WERI-Rb-1 (cell line): ENCODE measurements at regions not wholly inside any gene's neighbourhood (a gene's known extent, or its start where the extent isn't known, plus 50 kb on each side); places are given as distances from the start of the nearest gene placed in this dataset.

Source experiments
- DNase-seq: peaks from one replicate; pipeline ENCODE4 v3.0.0-alpha.2; 2020
- H3K27ac ChIP-seq: fragments of 250-450 bp; sonication (Bioruptor Pico); 2 replicates; pipeline ENCODE4 v1.5.1; 2020; ENCODE audit warnings: mild to moderate bottlenecking, moderate library complexity
- H3K27me3 ChIP-seq: fragments of 250-450 bp; sonication (Bioruptor Pico); 2 replicates; pipeline ENCODE4 v1.5.1; 2021; ENCODE audit warnings: mild to moderate bottlenecking, low read depth, moderate library complexity; ENCODE audit not compliant: insufficient read depth, severe bottlenecking
- H3K36me3 ChIP-seq: fragments of 250-450 bp; sonication (Bioruptor Pico); 2 replicates; pipeline ENCODE4 v1.5.1; 2020; ENCODE audit warnings: mild to moderate bottlenecking, moderate library complexity
- H3K4me3 ChIP-seq: 2 replicates; pipeline ENCODE4 v1.5.1; 2011; ENCODE audit warnings: low read depth, mild to moderate bottlenecking, control low read depth, low read length
- H3K9me3 ChIP-seq: fragments of 250-450 bp; sonication (Bioruptor Pico); 2 replicates; pipeline ENCODE4 v1.5.1; 2021; ENCODE audit warnings: mild to moderate bottlenecking, moderate library complexity; ENCODE audit not compliant: severe bottlenecking
- TF ChIP-seq, protein P1 (sequence below): IDR thresholded peaks from 2 replicates; pipeline ENCODE4 v1.5.1; 2011; ENCODE audit warnings: low read depth, mild to moderate bottlenecking, control low read depth, inconsistent platforms, low read length

DNA sequence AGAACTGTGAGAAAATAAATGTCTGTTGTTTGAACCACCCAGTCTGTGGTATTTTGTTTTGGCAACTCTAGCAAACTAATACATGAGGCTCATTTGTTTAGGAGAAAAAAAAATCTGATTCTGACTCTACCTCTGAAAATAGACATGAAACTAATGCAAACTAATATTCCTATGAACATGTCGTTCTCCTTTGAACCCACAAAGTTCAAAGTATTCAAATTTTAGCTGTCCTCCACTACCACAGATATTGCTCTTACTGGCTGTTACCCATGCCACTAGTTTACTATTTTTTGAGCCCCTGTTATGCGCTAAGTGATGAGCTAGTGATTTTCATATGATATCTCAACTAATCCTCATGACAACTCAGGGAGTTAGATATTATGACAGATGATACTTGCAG, 58.8 kb upstream of the ZNF804B start:
- no peak overlapping the region for H3K27ac ChIP-seq
- H3K4me3 ChIP-seq, result no peak overlapping the region
- H3K27me3 ChIP-seq, result no peaks in the 10 kb centered on the region
- DNase-seq, result no peak
- no peaks in the 10 kb centered on the region for H3K36me3 ChIP-seq
- no peaks in the 10 kb centered on the region for H3K9me3 ChIP-seq
- TF ChIP-seq, protein P1, sequence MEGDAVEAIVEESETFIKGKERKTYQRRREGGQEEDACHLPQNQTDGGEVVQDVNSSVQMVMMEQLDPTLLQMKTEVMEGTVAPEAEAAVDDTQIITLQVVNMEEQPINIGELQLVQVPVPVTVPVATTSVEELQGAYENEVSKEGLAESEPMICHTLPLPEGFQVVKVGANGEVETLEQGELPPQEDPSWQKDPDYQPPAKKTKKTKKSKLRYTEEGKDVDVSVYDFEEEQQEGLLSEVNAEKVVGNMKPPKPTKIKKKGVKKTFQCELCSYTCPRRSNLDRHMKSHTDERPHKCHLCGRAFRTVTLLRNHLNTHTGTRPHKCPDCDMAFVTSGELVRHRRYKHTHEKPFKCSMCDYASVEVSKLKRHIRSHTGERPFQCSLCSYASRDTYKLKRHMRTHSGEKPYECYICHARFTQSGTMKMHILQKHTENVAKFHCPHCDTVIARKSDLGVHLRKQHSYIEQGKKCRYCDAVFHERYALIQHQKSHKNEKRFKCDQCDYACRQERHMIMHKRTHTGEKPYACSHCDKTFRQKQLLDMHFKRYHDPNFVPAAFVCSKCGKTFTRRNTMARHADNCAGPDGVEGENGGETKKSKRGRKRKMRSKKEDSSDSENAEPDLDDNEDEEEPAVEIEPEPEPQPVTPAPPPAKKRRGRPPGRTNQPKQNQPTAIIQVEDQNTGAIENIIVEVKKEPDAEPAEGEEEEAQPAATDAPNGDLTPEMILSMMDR, result no peak

DNA sequence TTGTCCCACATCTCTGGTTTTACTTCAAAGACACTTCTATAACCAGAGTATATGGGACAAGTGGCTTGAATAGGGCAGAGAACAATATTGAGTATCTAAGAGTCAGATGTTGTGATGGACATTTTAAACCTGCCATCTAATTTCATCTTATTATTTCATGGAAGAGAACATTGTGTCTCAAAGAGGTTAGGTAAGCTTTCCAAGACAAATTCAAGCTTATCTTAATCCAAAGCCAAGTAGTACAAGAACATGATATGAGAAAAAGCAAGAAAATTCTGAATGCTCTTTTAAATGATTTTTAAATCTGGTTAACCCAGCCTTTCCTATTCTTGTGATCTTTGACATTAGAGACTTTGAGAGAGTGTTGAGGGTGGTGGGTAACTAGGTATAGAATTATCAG, 65.3 kb upstream of the ZNF804B start:
- TF ChIP-seq, protein P1, result no peak
- no peak overlapping the region for H3K4me3 ChIP-seq
- H3K9me3 ChIP-seq, result no peaks in the 10 kb centered on the region
- no peaks in the 10 kb centered on the region for H3K36me3 ChIP-seq
- DNase-seq, result no peak
- H3K27me3 ChIP-seq, result no peaks in the 10 kb centered on the region
- H3K27ac ChIP-seq, result no peak overlapping the region

DNA sequence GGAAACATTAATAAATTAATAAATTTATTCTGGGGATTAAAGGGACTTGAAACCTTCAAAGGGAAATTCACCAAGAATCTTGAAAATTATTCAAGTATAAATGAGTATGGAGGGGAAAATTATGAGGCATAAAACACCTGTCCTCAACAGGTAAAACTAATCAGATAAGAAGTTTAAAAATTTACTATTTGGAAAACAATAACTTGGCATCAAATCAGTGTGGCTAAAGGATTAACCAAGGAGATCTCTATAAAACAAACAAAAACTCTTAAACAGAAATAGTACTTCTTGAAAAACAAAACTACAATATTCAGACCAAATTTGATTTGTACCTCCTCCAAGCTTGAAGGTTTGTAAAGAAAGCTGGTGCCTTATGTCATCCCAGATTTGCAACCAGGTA, 66.4 kb upstream of the ZNF804B start:
- H3K9me3 ChIP-seq, result no peaks in the 10 kb centered on the region
- no peaks in the 10 kb centered on the region for H3K27me3 ChIP-seq
- no peak for DNase-seq
- no peak overlapping the region for H3K4me3 ChIP-seq
- no peaks in the 10 kb centered on the region for H3K36me3 ChIP-seq
- TF ChIP-seq, protein P1, result no peak
- no peak overlapping the region for H3K27ac ChIP-seq

DNA sequence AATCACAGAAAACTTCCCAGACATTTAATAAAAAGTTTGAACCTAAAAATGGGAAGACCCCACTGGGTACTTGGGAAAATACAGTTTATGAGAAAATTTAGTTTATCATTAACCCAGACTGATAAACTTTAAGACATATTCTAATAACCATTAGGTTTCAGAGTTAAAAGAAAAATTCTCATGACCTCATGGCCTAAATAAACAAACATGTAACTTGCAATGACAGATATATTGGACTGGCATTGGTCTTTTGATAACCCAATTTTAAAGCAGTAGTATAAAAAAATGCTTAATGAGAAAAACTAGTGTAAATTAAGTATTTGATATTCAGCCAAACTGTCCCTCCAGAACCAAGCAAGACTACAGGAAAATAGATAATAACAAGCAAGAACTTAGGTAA, 67.0 kb upstream of the ZNF804B start:
- Histone ChIP-seq H3K36me3 (no peaks in the 10 kb centered on the region), H3K4me3 (no peak overlapping the region), H3K27me3 (no peaks in the 10 kb centered on the region), H3K9me3 (no peaks in the 10 kb centered on the region), H3K27ac (no peak overlapping the region)
- TF ChIP-seq, protein P1, result no peak
- DNase-seq, result no peak

DNA sequence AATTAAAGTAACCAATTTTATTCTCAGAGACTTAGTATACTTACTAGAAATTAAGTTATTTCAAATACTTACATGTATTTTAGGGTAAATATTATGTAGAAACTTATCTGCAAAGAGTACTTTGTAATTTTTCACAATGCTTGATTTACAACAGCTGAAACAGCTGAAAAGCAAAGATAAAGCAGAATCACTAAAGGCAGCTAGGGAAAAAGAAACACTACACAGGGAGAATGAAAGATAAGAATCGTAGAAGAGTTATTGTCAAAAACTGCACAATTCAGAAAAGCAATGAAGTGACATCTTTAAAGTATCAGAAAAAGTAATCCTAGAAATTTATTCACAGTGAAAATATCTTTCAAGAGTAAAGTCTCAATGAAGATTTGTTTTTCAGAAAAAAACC, 69.7 kb upstream of the ZNF804B start:
- TF ChIP-seq, protein P1, result no peak
- Histone ChIP-seq H3K36me3 (no peaks in the 10 kb centered on the region), H3K27me3 (no peaks in the 10 kb centered on the region), H3K9me3 (no peaks in the 10 kb centered on the region), H3K27ac (no peak overlapping the region), H3K4me3 (no peak overlapping the region)
- no peak for DNase-seq

DNA sequence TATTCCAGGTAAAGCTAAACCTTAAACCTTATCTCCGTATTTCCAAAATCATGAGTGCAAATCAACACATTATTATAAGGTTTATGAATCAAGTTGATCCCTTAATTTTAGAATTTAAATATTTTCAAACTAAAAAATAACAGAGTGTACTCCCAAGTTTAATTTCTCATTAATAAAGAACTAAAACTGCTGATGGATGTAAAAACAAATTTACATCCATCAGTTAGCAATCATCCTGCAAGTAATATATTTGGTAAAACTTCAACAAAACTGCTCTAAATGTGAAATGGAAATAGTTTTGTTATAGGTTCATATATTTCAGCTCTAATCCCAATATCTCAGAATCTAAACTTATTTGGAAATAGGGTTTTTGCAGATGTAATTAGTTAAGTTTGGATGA, 71.3 kb upstream of the ZNF804B start:
- H3K27me3 ChIP-seq, result no peaks in the 10 kb centered on the region
- H3K27ac ChIP-seq, result no peak overlapping the region
- TF ChIP-seq, protein P1, result no peak
- DNase-seq, result no peak
- no peak overlapping the region for H3K4me3 ChIP-seq
- no peaks in the 10 kb centered on the region for H3K36me3 ChIP-seq
- H3K9me3 ChIP-seq, result no peaks in the 10 kb centered on the region
